ENCODE measurements at regions not wholly inside any gene's neighbourhood (a gene's known extent, or its start where the extent isn't known, plus 50 kb on each side); places are given as distances from the start of the nearest gene placed in this dataset.
"Not testable (repeated sequence)": the region's sequence is repeated elsewhere in the genome, so short reads cannot be mapped to it uniquely, and the experiment has no call there.

DNA sequence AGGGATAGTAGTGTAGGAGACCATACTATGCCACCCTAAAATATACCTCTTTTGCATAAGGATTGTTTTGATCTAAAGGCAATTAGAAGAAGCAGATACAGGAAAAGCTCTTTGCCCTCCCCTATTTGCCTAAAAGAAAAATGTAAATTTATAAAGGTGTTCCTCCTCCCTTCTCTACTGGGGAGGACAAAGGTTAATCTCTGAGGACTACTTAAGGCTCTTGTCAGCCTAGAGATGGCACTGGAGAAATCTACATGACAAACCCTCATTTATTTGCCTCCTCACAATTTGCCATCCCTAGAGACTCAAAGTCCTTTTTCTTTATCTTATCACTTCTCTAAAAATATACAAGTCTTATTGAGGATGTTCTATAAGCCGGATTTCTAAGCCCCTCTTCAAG lies 1021.8 kb downstream of the STPG2 start:
- no peaks in the 10 kb centered on the region for H3K36me3 ChIP-seq (ENCODE audit: insufficient read depth, low read length)
- no peaks in the 10 kb centered on the region for H3K4me1 ChIP-seq (ENCODE audit: insufficient read depth, low read length)
- H3K9ac ChIP-seq (ENCODE audit: low read depth, low read length): no peak overlapping the region
- peaks cover 7% of the 10 kb centered on the region for H3K9me3 ChIP-seq (ENCODE audit: control insufficient read depth, insufficient read depth, low read length)

DNA sequence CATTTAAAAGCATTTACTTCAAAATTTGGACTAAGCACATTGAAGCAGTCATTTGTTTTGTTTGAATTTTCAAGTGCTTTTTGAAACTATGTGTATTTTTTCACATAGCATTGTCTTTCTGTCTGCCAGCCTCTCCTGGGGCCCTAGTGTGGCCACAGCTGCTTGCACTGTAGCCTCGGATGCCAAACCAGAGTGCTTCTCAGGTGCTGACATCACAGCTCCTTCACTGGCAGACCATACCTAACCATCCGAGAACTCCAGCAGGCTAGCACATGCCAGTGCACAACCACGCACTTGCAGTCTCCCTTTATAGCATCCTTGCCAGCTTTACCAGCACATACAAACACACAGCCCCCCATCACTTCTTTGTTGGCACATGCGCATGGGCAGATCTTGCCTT lies 1019.7 kb downstream of the STPG2 start:
- Histone ChIP-seq H3K9ac (ENCODE audit: low read depth, low read length) (no peak overlapping the region), H3K9me3 (ENCODE audit: control insufficient read depth, insufficient read depth, low read length) (peaks cover 7% of the 10 kb centered on the region), H3K36me3 (ENCODE audit: insufficient read depth, low read length) (no peaks in the 10 kb centered on the region), H3K4me1 (ENCODE audit: insufficient read depth, low read length) (no peaks in the 10 kb centered on the region)

DNA sequence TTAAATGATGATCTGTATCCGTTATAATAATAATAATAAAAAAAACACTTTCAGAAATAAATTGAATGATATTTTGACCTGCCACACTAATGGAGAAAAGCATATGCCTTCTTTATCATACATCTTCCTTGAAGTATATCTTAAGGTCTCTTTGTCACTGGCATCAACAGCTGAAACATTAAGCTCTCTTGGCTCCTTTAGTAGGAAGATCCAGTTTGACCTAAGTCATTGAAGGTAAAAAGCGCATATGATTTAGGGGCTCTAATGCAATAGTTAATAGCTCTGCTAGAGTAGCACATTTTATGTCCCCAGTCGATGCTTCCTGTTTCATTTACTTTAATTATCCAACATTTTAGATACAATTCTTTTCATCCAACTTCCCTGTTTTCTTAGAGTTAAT lies 1010.8 kb downstream of the STPG2 start:
- no peaks in the 10 kb centered on the region for H3K36me3 ChIP-seq (ENCODE audit: insufficient read depth, low read length)
- no peaks in the 10 kb centered on the region for H3K4me1 ChIP-seq (ENCODE audit: insufficient read depth, low read length)
- no peak overlapping the region for H3K9ac ChIP-seq (ENCODE audit: low read depth, low read length)
- no peaks in the 10 kb centered on the region; the same call in 1 of the 2 replicates for H3K9me3 ChIP-seq (ENCODE audit: control insufficient read depth, insufficient read depth, low read length)

DNA sequence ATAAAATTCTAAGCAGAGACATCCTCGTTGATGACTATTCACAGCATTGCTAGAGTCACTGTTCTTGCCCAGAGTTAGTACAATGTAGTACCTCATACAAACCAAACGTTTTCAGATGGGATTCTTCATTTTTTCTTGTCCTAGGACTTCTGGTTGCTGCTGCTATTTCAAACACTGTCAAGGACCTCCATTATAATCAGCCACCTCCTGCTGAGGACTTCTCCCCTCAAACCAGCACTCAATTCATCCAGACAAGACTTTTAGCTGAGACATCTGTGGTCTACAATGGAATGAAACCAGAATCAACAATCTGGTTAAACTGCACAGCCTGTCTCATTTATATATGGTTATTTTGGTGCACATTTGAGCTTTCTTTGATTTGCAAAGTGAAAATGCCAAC lies 1008.8 kb downstream of the STPG2 start:
- H3K9ac ChIP-seq (ENCODE audit: low read depth, low read length): no peak overlapping the region
- H3K4me1 ChIP-seq (ENCODE audit: insufficient read depth, low read length): no peaks in the 10 kb centered on the region
- 0 out of 2 replicates have a peak, but pooled peaks cover 2% of the 10 kb centered on the region for H3K36me3 ChIP-seq (ENCODE audit: insufficient read depth, low read length)
- H3K9me3 ChIP-seq (ENCODE audit: control insufficient read depth, insufficient read depth, low read length): peaks cover 2% of the 10 kb centered on the region; the same call in 1 of the 2 replicates

DNA sequence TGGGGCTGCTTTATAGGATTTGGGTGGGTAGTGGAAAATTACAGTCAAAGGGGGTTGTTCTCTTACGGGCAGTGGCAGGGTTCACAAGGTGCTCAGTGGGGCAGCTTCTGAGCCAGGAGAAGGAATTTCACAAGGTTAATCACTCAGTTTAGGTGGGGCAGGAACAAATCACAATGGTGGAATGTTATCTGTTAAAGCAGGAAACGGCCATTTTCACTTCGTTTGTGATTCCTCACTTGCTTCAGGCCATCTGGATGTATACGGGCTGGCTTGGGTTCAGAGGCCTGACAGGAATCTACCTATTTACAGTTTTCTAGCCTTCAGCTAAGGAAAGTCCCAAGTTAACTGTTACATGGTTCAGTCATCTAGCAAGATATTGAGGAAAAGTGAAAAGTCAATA lies 1003.5 kb downstream of the STPG2 start:
- Histone ChIP-seq H3K9me3 (ENCODE audit: control insufficient read depth, insufficient read depth, low read length) (peaks cover 11% of the 10 kb centered on the region; the same call in 1 of the 2 replicates), H3K36me3 (ENCODE audit: insufficient read depth, low read length) (0 out of 2 replicates have a peak, but pooled peaks cover 2% of the 10 kb centered on the region), H3K4me1 (ENCODE audit: insufficient read depth, low read length) (peaks cover 18% of the 10 kb centered on the region; the same call in 1 of the 2 replicates), H3K9ac (ENCODE audit: low read depth, low read length) (no peak overlapping the region)

DNA sequence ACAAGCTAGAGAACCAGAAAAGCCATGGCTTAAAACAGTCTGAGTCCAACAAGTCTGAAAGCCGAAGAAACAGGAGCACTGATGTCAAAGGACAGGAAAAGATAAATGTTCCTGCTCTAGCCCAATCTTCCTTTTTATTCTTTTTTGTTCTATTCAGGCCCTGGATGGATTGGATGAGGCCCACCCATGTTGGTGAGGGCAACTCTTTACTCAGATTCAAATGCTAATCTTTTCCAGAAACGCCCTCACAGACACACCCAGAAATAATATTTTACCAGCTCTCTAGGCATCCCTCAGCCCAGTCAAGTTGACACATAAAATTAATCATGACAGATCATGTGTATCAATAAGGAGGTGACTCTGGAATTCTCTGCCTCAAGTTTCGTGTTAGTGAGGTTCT lies 1002.7 kb downstream of the STPG2 start:
- Histone ChIP-seq H3K4me1 (ENCODE audit: insufficient read depth, low read length) (peaks cover 18% of the 10 kb centered on the region; the same call in 1 of the 2 replicates), H3K36me3 (ENCODE audit: insufficient read depth, low read length) (0 out of 2 replicates have a peak, but pooled peaks cover 2% of the 10 kb centered on the region), H3K9ac (ENCODE audit: low read depth, low read length) (no peak overlapping the region), H3K9me3 (ENCODE audit: control insufficient read depth, insufficient read depth, low read length) (peaks cover 11% of the 10 kb centered on the region; the same call in 1 of the 2 replicates)

DNA sequence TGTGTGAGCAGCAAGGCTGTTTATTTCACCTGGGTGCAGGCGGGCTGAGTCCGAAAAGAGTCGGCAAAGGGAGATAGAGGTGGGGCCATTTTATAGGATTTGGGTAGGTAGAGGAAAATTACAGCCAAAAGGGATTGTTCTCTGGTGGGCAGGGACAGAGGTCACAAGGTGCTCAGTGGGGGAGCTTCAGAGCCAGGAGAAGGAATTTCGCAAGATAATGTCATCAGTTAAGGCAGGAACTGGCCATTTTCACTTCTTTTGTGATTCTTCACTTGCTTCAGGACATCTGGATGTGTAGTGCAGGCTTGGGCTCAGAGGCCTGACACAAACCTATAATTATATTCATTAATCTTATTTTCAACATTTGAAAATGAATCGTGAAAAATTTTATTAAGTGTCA lies 1001.9 kb downstream of the STPG2 start:
- Histone ChIP-seq H3K4me1 (ENCODE audit: insufficient read depth, low read length) (peaks cover 18% of the 10 kb centered on the region; the same call in 1 of the 2 replicates), H3K9me3 (ENCODE audit: control insufficient read depth, insufficient read depth, low read length) (peaks cover 11% of the 10 kb centered on the region; the same call in 1 of the 2 replicates)
- not testable (repeated sequence) for H3K36me3 ChIP-seq (ENCODE audit: insufficient read depth, low read length); H3K9ac ChIP-seq (ENCODE audit: low read depth, low read length)

DNA sequence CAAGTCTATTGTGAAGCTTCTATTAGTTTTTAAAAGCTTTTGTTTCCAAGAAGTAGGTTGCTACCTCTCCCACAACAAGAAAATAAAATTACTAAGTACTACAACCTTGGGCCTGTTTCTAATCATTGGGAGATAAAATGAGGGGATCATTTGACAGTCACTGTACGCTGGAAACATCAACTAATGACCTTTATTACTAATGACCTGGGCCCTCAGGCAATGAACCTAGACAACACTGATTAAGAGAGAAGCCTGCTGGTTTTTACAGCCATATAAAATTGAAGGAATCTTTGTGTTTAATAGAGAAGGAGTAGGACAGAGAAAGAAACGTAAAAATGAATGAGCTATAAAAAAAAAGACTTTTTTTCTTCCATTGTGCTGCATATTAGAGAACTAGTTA lies 1000.9 kb downstream of the STPG2 start:
- 0 out of 2 replicates have a peak, but pooled peaks cover 2% of the 10 kb centered on the region for H3K36me3 ChIP-seq (ENCODE audit: insufficient read depth, low read length)
- peaks cover 18% of the 10 kb centered on the region; the same call in 1 of the 2 replicates for H3K4me1 ChIP-seq (ENCODE audit: insufficient read depth, low read length)
- peaks cover 11% of the 10 kb centered on the region; the same call in 1 of the 2 replicates for H3K9me3 ChIP-seq (ENCODE audit: control insufficient read depth, insufficient read depth, low read length)
- no peak overlapping the region for H3K9ac ChIP-seq (ENCODE audit: low read depth, low read length)

DNA sequence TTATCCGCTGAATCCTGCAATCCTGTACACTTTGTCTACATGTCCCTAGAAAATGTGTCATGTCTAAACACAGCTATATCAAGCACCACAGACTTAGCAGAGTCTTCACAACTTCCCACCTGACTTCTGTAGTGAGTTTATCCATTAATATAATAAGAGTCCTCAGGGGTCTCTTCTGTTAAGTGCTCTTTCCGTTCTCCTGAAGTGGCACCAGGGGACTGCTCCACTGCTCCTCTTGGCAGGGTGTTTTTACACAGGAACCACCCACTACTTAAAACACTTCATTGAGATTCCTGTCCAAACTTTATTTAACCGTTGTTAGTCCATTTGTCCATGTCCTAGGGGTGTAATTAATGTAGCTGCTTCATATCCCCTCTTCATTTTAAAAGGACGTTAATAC lies 1000.4 kb downstream of the STPG2 start:
- H3K9ac ChIP-seq (ENCODE audit: low read depth, low read length): no peak overlapping the region
- peaks cover 18% of the 10 kb centered on the region; the same call in 1 of the 2 replicates for H3K4me1 ChIP-seq (ENCODE audit: insufficient read depth, low read length)
- H3K9me3 ChIP-seq (ENCODE audit: control insufficient read depth, insufficient read depth, low read length): peaks cover 11% of the 10 kb centered on the region; the same call in 1 of the 2 replicates
- no peaks in the 10 kb centered on the region for H3K36me3 ChIP-seq (ENCODE audit: insufficient read depth, low read length)

DNA sequence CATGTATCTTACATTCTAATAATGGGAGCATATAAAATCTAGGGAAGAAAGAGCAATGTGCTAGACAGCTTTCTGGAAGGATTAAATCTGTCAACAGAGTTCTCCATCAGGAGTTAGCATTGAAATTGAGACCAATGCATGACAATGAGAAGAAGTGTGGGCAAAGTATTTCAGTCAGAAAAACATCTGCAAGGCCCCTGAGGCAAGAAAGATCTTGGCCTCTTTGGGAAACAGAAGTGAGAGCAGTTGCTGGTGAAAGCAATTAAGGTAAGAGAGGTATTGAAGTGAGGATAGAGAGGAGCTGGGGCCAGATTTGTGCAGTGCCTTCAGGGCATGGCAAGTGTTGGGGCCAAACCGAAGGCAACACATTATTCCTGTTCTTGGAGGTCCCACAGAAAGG lies 999.1 kb downstream of the STPG2 start:
- Histone ChIP-seq H3K4me1 (ENCODE audit: insufficient read depth, low read length) (peaks cover 18% of the 10 kb centered on the region; the same call in 1 of the 2 replicates), H3K36me3 (ENCODE audit: insufficient read depth, low read length) (no peaks in the 10 kb centered on the region), H3K9ac (ENCODE audit: low read depth, low read length) (no peak overlapping the region)

DNA sequence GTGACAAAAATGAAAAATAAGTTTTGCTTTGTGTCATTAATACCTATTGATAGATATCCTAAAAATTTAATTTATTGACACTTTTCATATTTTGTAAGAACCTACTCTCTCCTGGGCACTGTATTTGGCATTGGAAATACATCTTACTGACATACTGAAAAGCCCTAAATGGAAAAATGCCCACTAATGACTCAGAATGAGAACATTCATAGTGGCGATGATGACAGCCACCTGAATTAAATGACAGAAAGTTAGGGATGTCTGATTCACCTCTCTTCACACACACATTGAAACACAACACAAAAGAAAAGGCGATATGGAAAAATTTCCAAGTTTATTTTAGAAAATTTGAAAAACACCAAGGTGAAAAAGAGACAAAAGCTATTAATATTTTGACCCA lies 992.3 kb downstream of the STPG2 start:
- H3K4me1 ChIP-seq (ENCODE audit: insufficient read depth, low read length): no peaks in the 10 kb centered on the region
- no peaks in the 10 kb centered on the region for H3K36me3 ChIP-seq (ENCODE audit: insufficient read depth, low read length)
- H3K9me3 ChIP-seq (ENCODE audit: control insufficient read depth, insufficient read depth, low read length): no peaks in the 10 kb centered on the region
- H3K9ac ChIP-seq (ENCODE audit: low read depth, low read length): no peak overlapping the region

More for the DNA sequence above, 999.1 kb downstream of the STPG2 start:
- 0 out of 2 replicates have a peak, but pooled peaks cover 11% of the 10 kb centered on the region for H3K9me3 ChIP-seq (ENCODE audit: control insufficient read depth, insufficient read depth, low read length)

DNA sequence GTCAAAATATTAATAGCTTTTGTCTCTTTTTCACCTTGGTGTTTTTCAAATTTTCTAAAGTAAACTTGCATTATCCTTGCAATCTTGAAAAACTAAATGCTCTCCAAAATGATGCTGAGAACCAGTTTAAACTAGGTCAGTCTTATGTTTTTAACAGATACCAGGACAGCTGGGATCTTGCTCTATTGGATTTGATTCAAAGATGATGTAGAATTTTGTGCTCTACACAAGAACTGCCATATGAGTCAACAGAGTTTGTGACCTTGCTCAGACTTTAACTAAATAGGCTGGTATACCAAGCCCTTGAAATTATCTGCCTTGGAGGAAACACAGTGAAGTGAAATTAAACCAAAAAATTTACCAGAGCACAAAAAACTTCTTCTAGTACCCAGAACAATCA lies 991.1 kb downstream of the STPG2 start:
- H3K9ac ChIP-seq (ENCODE audit: low read depth, low read length): no peak overlapping the region
- no peaks in the 10 kb centered on the region for H3K9me3 ChIP-seq (ENCODE audit: control insufficient read depth, insufficient read depth, low read length)
- H3K4me1 ChIP-seq (ENCODE audit: insufficient read depth, low read length): no peaks in the 10 kb centered on the region
- no peaks in the 10 kb centered on the region for H3K36me3 ChIP-seq (ENCODE audit: insufficient read depth, low read length)

DNA sequence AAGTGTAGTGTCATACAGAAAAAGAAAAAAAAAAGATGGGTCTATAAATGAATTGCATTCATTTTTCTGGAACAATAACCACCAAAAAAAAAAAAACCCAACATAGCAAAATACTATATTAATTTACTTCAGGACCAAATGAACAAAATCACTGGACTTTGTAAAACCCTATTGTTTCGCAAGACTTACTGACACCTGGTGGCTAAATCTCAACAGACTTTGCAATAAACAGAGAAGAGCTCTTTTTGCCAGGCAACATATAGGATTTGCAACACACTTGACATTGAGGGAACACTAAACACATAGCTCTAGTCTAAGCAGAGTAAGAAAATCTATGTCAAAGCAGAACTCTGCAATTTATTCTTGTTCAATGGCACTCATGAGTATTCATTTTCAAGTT lies 990.2 kb downstream of the STPG2 start:
- Histone ChIP-seq H3K9me3 (ENCODE audit: control insufficient read depth, insufficient read depth, low read length) (no peaks in the 10 kb centered on the region), H3K36me3 (ENCODE audit: insufficient read depth, low read length) (no peaks in the 10 kb centered on the region), H3K9ac (ENCODE audit: low read depth, low read length) (no peak overlapping the region), H3K4me1 (ENCODE audit: insufficient read depth, low read length) (no peaks in the 10 kb centered on the region)

DNA sequence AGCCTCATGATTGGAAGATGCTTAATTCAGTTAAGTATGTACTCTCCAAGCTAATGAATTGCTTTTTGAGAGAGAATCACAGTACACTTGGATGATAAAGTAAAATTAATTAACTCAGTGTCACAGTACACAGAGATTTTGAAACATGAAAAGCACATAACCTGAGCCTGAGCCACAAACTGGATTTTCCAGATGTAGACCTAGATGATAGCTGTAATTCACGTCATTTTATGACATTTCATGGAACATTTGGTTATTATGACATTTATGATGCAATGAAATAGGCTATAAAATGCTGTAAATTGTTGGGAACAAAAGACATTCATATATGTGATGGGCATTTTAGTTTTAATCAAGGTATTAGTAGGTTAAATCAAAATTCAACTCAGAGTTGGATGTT lies 983.7 kb downstream of the STPG2 start:
- Histone ChIP-seq H3K36me3 (ENCODE audit: insufficient read depth, low read length) (no peaks in the 10 kb centered on the region), H3K4me1 (ENCODE audit: insufficient read depth, low read length) (no peaks in the 10 kb centered on the region), H3K9me3 (ENCODE audit: control insufficient read depth, insufficient read depth, low read length) (no peaks in the 10 kb centered on the region), H3K9ac (ENCODE audit: low read depth, low read length) (no peak overlapping the region)

DNA sequence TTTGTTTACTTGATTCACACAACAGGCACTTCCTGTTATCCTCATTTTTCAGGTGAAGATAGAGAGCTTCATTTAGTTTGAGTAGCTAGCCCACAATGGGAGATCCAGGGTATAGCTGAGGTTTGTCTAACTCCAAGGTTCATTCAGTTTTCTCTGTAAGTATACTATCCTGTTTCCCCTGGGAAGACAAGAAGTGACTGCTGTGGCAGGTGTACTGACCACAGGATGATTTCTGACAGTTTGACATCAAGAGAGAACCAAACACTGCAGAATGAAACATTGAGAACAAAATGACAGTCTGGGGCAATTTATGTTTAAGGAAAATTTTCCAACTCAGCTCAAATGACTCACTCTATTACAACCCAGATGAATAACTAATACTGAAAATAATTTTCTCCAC lies 958.0 kb downstream of the STPG2 start:
- Histone ChIP-seq H3K4me1 (ENCODE audit: insufficient read depth, low read length) (peaks cover 7% of the 10 kb centered on the region; the same call in 1 of the 2 replicates), H3K9ac (ENCODE audit: low read depth, low read length) (no peak overlapping the region), H3K36me3 (ENCODE audit: insufficient read depth, low read length) (no peaks in the 10 kb centered on the region), H3K9me3 (ENCODE audit: control insufficient read depth, insufficient read depth, low read length) (no peaks in the 10 kb centered on the region)

Data from ES-I3 (cell line).